ENCODE measurements at regions not wholly inside any gene's neighbourhood (a gene's known extent, or its start where the extent isn't known, plus 50 kb on each side); places are given as distances from the start of the nearest gene placed in this dataset.

- no peak for ATAC-seq (ENCODE audit: low read depth)
- no peak overlapping the region for H2AFZ ChIP-seq (ENCODE audit: insufficient read depth, low read depth, low read length, poor library complexity, severe bottlenecking)
Measured at GRCh38 chr15:47577461-47577860, 139.8 kb upstream of the SEMA6D start.

GRCh38 chr15:47582233-47582632 is 135.1 kb upstream of the SEMA6D start:
- no peaks in the 10 kb centered on the region for H3K4me1 ChIP-seq (ENCODE audit: control insufficient read depth in 2 of 2, insufficient read depth in 2 of 2, low read length in 2 of 2)
- H4K20me1 ChIP-seq (ENCODE audit: control insufficient read depth, insufficient read depth, low read length, poor library complexity, severe bottlenecking): no peaks in the 10 kb centered on the region
- intact Hi-C loops (cut with micrococcal nuclease): no loop called here
- H3K4me2 ChIP-seq (replicated peaks; ENCODE audit: low read depth, low read length, poor library complexity, severe bottlenecking): no peak overlapping the region
- no peak overlapping the region for H3K27ac Mint-ChIP-seq
- no peak overlapping the region for H3K9ac ChIP-seq (ENCODE audit: low read length)
- H3K27ac ChIP-seq (ENCODE audit: low read length in 2 of 2): no peak overlapping the region
- H3K27me3 ChIP-seq (replicated peaks in 1 of 4; ENCODE audit: control extremely low read depth in 1 of 4, control insufficient read depth in 3 of 4, insufficient read depth in 4 of 4, low read length in 3 of 4): no peaks in the 10 kb centered on the region
- ATAC-seq (ENCODE audit: low read depth): no peak
- DNase-seq: no peak
- no peaks in the 10 kb centered on the region for H3K27me3 Mint-ChIP-seq
- H3K4me1 Mint-ChIP-seq: no peaks in the 10 kb centered on the region
- POLR2A ChIA-PET: no interaction called here
- H3K36me3 ChIP-seq (replicated peaks in 1 of 2; ENCODE audit: control extremely low read depth in 1 of 2, control insufficient read depth in 1 of 2, extremely low read depth in 1 of 2, insufficient read depth in 2 of 2, low read length in 1 of 2): no peaks in the 10 kb centered on the region
- no peaks in the 10 kb centered on the region for H3K9me3 Mint-ChIP-seq (ENCODE audit: insufficient read depth)
- no peaks in the 10 kb centered on the region for H3K79me2 ChIP-seq (ENCODE audit: control insufficient read depth, insufficient read depth, low read length)
- no peak overlapping the region for H3K4me3 Mint-ChIP-seq
- no peak overlapping the region for H2AFZ ChIP-seq (ENCODE audit: insufficient read depth, low read depth, low read length, poor library complexity, severe bottlenecking)
- H3K4me3 ChIP-seq (ENCODE audit: control extremely low read depth in 1 of 5, extremely low read depth in 1 of 5, insufficient read depth in 1 of 5, low read depth in 2 of 5, low read length in 4 of 5): no peak overlapping the region
- WGBS (ENCODE audit: insufficient coverage): 86% methylated on average over 1 of the region's 4 CpGs
- H3K9me3 ChIP-seq (ENCODE audit: control extremely low read depth in 1 of 3, control insufficient read depth in 2 of 3, insufficient read depth in 1 of 3, low read length in 2 of 3): no peaks in the 10 kb centered on the region
- no peak for TF ChIP-seq EZH2 (IDR thresholded peaks at IDR 0.05; ENCODE audit: borderline replicate concordance, insufficient read depth, low read depth, low read length, poor library complexity, severe bottlenecking)
- CTCF ChIA-PET: no interaction called here

More at GRCh38 chr15:47577461-47577860, 139.8 kb upstream of the SEMA6D start:
- no peak overlapping the region for H3K27ac Mint-ChIP-seq
- Histone ChIP-seq H3K27me3 (replicated peaks in 1 of 4; ENCODE audit: control extremely low read depth in 1 of 4, control insufficient read depth in 3 of 4, insufficient read depth in 4 of 4, low read length in 3 of 4) (no peaks in the 10 kb centered on the region), H4K20me1 (ENCODE audit: control insufficient read depth, insufficient read depth, low read length, poor library complexity, severe bottlenecking) (no peaks in the 10 kb centered on the region), H3K9ac (ENCODE audit: low read length) (no peak overlapping the region), H3K4me1 (ENCODE audit: control insufficient read depth in 2 of 2, insufficient read depth in 2 of 2, low read length in 2 of 2) (no peaks in the 10 kb centered on the region), H3K9me3 (ENCODE audit: control extremely low read depth in 1 of 3, control insufficient read depth in 2 of 3, insufficient read depth in 1 of 3, low read length in 2 of 3) (no peaks in the 10 kb centered on the region), H3K36me3 (replicated peaks in 1 of 2; ENCODE audit: control extremely low read depth in 1 of 2, control insufficient read depth in 1 of 2, extremely low read depth in 1 of 2, insufficient read depth in 2 of 2, low read length in 1 of 2) (no peaks in the 10 kb centered on the region), H3K79me2 (ENCODE audit: control insufficient read depth, insufficient read depth, low read length) (no peaks in the 10 kb centered on the region), H3K27ac (ENCODE audit: low read length in 2 of 2) (no peak overlapping the region), H3K4me3 (ENCODE audit: control extremely low read depth in 1 of 5, extremely low read depth in 1 of 5, insufficient read depth in 1 of 5, low read depth in 2 of 5, low read length in 4 of 5) (no peak overlapping the region), H3K4me2 (replicated peaks; ENCODE audit: low read depth, low read length, poor library complexity, severe bottlenecking) (no peak overlapping the region)
- POLR2A ChIA-PET: no interaction called here
- H3K4me1 Mint-ChIP-seq: no peaks in the 10 kb centered on the region
- CTCF ChIA-PET: no interaction called here
- no peak for DNase-seq
- no peaks in the 10 kb centered on the region for H3K9me3 Mint-ChIP-seq (ENCODE audit: insufficient read depth)
- H3K4me3 Mint-ChIP-seq: no peak overlapping the region
- no peaks in the 10 kb centered on the region for H3K27me3 Mint-ChIP-seq
- WGBS (ENCODE audit: insufficient coverage): 100% methylated on average over 1 of the region's 3 CpGs
- intact Hi-C loops (cut with micrococcal nuclease): no loop called here
- TF ChIP-seq CTCF (IDR thresholded peaks at IDR 0.05): no peak
- TF ChIP-seq EZH2 (IDR thresholded peaks at IDR 0.05; ENCODE audit: borderline replicate concordance, insufficient read depth, low read depth, low read length, poor library complexity, severe bottlenecking): no peak

All from B cell (primary cell).